ENCODE measurements at regions not wholly inside any gene's neighbourhood (a gene's known extent, or its start where the extent isn't known, plus 50 kb on each side); places are given as distances from the start of the nearest gene placed in this dataset.

DNA sequence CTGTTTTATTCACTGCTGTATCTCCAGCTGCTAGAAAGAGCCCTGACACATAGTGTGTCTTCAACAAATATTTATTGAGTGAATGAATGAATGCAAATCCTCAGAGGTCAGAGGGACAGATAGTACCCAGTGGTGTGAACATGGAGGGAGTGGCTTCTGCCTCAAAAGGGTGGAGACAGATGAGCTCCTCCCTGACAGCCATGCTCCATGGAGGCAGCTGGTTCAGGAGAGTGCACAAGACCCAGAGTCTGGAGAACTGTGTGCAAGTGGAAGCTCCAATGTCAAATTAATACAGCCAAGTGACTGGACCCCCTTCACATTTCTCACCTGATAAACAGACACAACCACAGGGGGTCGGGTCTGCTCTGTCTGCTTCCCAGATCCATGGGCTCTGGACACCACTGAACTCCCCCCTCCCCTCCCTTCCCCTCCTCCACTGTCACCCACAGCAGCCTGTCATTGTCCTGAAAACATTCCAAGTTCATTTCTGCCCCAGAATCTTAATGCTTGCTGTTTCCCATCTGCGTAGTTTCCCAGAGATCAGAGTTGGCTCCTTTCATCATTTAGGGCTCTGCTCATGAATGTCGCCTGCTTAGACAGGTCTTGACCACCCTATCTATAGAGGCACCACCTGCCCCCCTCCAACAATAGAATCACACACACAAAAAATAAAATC lies 312.9 kb upstream of the PODXL start:
- POLR2A ChIA-PET: no interaction called here

DNA sequence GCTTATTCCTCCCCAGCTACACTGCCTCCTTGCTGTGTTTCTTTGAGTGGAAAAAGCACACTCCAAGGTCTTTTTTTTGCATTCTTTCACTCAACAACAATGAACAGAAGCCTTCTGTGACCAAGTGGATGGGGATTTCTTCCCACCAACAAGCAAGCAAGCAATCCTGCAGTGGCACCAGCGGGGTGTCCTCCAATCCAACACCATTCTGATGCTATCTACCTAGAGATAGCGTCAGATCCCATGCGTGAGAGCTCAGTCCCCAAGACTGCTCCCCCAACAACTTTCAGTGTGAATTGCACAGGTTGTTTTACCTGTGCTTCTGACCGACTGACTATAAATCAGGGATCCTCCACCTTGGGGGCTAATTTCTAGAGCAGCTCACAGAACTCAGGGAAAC lies 311.0 kb upstream of the PODXL start:
- H3K27ac Mint-ChIP-seq: no peak overlapping the region
- H3K4me3 Mint-ChIP-seq: no peak overlapping the region
- ChIA-PET CTCF (interaction anchor here (1.0 to 3.1 kb wide), 3 partner anchors 9 to 178 kb away, joined by 4 to 24 read pairs (median 7); no protein-coding TSS in a partner anchor), POLR2A (no interaction called here)
- TF ChIP-seq, protein P1, sequence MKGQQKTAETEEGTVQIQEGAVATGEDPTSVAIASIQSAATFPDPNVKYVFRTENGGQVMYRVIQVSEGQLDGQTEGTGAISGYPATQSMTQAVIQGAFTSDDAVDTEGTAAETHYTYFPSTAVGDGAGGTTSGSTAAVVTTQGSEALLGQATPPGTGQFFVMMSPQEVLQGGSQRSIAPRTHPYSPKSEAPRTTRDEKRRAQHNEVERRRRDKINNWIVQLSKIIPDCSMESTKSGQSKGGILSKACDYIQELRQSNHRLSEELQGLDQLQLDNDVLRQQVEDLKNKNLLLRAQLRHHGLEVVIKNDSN (CRISPR knock-in tag; IDR thresholded peaks at IDR 0.05): no peak
- TF ChIP-seq, protein P2, sequence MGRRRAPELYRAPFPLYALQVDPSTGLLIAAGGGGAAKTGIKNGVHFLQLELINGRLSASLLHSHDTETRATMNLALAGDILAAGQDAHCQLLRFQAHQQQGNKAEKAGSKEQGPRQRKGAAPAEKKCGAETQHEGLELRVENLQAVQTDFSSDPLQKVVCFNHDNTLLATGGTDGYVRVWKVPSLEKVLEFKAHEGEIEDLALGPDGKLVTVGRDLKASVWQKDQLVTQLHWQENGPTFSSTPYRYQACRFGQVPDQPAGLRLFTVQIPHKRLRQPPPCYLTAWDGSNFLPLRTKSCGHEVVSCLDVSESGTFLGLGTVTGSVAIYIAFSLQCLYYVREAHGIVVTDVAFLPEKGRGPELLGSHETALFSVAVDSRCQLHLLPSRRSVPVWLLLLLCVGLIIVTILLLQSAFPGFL (CRISPR knock-in tag; IDR thresholded peaks at IDR 0.05; ENCODE audit: borderline replicate concordance): no peak
- TF ChIP-seq ZNF263 (CRISPR knock-in tag; IDR thresholded peaks at IDR 0.05; ENCODE audit: low read depth): no peak
- no peak for TF ChIP-seq ZNF396 (CRISPR knock-in tag; IDR thresholded peaks at IDR 0.05; ENCODE audit: borderline replicate concordance)
- no peak for TF ChIP-seq SP1 (CRISPR knock-in tag; conservative IDR thresholded peaks at IDR 0.05)
- TF ChIP-seq ESRRA (CRISPR knock-in tag; IDR thresholded peaks at IDR 0.05; ENCODE audit: borderline replicate concordance): no peak
- no peak for TF ChIP-seq PRRX2 (CRISPR knock-in tag; IDR thresholded peaks at IDR 0.05)
- TF ChIP-seq, protein P3, sequence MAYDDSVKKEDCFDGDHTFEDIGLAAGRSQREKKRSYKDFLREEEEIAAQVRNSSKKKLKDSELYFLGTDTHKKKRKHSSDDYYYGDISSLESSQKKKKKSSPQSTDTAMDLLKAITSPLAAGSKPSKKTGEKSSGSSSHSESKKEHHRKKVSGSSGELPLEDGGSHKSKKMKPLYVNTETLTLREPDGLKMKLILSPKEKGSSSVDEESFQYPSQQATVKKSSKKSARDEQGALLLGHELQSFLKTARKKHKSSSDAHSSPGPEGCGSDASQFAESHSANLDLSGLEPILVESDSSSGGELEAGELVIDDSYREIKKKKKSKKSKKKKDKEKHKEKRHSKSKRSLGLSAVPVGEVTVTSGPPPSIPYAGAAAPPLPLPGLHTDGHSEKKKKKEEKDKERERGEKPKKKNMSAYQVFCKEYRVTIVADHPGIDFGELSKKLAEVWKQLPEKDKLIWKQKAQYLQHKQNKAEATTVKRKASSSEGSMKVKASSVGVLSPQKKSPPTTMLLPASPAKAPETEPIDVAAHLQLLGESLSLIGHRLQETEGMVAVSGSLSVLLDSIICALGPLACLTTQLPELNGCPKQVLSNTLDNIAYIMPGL (CRISPR knock-in tag; IDR thresholded peaks at IDR 0.05): no peak
- no peak for TF ChIP-seq ETV6 (CRISPR knock-in tag; IDR thresholded peaks at IDR 0.05)
- TF ChIP-seq FOXP1 (CRISPR knock-in tag; IDR thresholded peaks at IDR 0.05; ENCODE audit: borderline replicate concordance): no peak
- TF ChIP-seq, protein P4, sequence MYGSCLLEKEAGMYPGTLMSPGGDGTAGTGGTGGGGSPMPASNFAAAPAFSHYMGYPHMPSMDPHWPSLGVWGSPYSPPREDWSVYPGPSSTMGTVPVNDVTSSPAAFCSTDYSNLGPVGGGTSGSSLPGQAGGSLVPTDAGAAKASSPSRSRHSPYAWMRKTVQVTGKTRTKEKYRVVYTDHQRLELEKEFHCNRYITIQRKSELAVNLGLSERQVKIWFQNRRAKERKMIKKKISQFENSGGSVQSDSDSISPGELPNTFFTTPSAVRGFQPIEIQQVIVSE (CRISPR knock-in tag; IDR thresholded peaks at IDR 0.05; ENCODE audit: borderline replicate concordance): no peak
- TF ChIP-seq ZNF416 (CRISPR knock-in tag; IDR thresholded peaks at IDR 0.05): no peak
- TF ChIP-seq ZNF671 (CRISPR knock-in tag; IDR thresholded peaks at IDR 0.05): no peak
- TF ChIP-seq ZNF423 (CRISPR knock-in tag; IDR thresholded peaks at IDR 0.05): no peak
- H3K9me3 Mint-ChIP-seq: peaks cover 5% of the 10 kb centered on the region
- no peaks in the 10 kb centered on the region for H3K36me3 Mint-ChIP-seq
- DNase-seq (ENCODE audit: low spot score) (no peak), ATAC-seq (no peak)
- H3K4me1 Mint-ChIP-seq: no peaks in the 10 kb centered on the region
- peaks cover 8% of the 10 kb centered on the region for H3K27me3 Mint-ChIP-seq (ENCODE audit: low read depth)

More for the DNA sequence above, 312.9 kb upstream of the PODXL start:
- Mint-ChIP-seq H3K4me3 (no peak overlapping the region), H3K27me3 (ENCODE audit: low read depth) (peaks cover 17% of the 10 kb centered on the region), H3K36me3 (no peaks in the 10 kb centered on the region), H3K27ac (no peak overlapping the region), H3K4me1 (no peaks in the 10 kb centered on the region), H3K9me3 (peaks cover 5% of the 10 kb centered on the region)
- TF ChIP-seq ZNF263 (CRISPR knock-in tag; IDR thresholded peaks at IDR 0.05; ENCODE audit: low read depth) (no peak), NFYB (CRISPR knock-in tag; conservative IDR thresholded peaks at IDR 0.05; ENCODE audit: low read depth) (no peak), TEAD1 (CRISPR knock-in tag; IDR thresholded peaks at IDR 0.05) (no peak), ZNF416 (CRISPR knock-in tag; IDR thresholded peaks at IDR 0.05) (no peak)
- TF ChIP-seq, protein P5, sequence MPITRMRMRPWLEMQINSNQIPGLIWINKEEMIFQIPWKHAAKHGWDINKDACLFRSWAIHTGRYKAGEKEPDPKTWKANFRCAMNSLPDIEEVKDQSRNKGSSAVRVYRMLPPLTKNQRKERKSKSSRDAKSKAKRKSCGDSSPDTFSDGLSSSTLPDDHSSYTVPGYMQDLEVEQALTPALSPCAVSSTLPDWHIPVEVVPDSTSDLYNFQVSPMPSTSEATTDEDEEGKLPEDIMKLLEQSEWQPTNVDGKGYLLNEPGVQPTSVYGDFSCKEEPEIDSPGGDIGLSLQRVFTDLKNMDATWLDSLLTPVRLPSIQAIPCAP (CRISPR knock-in tag; IDR thresholded peaks at IDR 0.05): no peak
- TF ChIP-seq, protein P6, sequence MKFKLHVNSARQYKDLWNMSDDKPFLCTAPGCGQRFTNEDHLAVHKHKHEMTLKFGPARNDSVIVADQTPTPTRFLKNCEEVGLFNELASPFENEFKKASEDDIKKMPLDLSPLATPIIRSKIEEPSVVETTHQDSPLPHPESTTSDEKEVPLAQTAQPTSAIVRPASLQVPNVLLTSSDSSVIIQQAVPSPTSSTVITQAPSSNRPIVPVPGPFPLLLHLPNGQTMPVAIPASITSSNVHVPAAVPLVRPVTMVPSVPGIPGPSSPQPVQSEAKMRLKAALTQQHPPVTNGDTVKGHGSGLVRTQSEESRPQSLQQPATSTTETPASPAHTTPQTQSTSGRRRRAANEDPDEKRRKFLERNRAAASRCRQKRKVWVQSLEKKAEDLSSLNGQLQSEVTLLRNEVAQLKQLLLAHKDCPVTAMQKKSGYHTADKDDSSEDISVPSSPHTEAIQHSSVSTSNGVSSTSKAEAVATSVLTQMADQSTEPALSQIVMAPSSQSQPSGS (CRISPR knock-in tag; IDR thresholded peaks at IDR 0.05; ENCODE audit: borderline replicate concordance, low read depth): no peak
- TF ChIP-seq, protein P7, sequence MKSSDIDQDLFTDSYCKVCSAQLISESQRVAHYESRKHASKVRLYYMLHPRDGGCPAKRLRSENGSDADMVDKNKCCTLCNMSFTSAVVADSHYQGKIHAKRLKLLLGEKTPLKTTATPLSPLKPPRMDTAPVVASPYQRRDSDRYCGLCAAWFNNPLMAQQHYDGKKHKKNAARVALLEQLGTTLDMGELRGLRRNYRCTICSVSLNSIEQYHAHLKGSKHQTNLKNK (CRISPR knock-in tag; IDR thresholded peaks at IDR 0.05): no peak
- DNase-seq (ENCODE audit: low spot score) (no peak), ATAC-seq (no peak)
- CTCF ChIA-PET: interaction anchor here (0.8 to 3.1 kb wide), 3 partner anchors 11 to 180 kb away, joined by 3 to 24 read pairs (median 5); no protein-coding TSS in a partner anchor
